Naive thymus-derived CD8-positive, alpha-beta T cell (primary cell): ENCODE measurements at regions not wholly inside any gene's neighbourhood (a gene's known extent, or its start where the extent isn't known, plus 50 kb on each side); places are given as distances from the start of the nearest gene placed in this dataset.

Source experiments
- ATAC-seq, 2 donors: fragments of 150-1000 bp; cut with Tn5 transposase in 1 of 2; sonication (Bioruptor Pico), chemical (Tn5 transposase) in 1 of 2; 1 replicate in 1 of 2; 2 replicates in 1 of 2; pipeline ENCODE4 v1.10.0; 2021; ENCODE audit warnings: mild to moderate bottlenecking in 2 of 2, moderate library complexity in 2 of 2
- POLR2A ChIA-PET: fragments of 350-600 bp; sonication (Branson Sonifier 250); formaldehyde crosslinking; loops from one replicate; lab custom pipeline; 2021; ENCODE audit warnings: antibody characterized with exemption; lab: Charles Lee
- DNase-seq, 10 donors: peaks; one replicate each; pipeline versions ENCODE4 v3.0.0 to v3.0.0-alpha.2; 2020 to 2022
- H3K27ac Mint-ChIP-seq, 10 donors: one replicate each; pipeline ENCODE4 v1.8.0; 2020 to 2022; ENCODE audit warnings: mild to moderate bottlenecking in 10 of 10, mixed read lengths in 10 of 10, moderate library complexity in 4 of 10, inconsistent platforms in 1 of 10
- H3K27me3 Mint-ChIP-seq, 5 donors: one replicate each; pipeline ENCODE4 v1.8.0; 2021 to 2022; ENCODE audit warnings: mixed read lengths in 5 of 5
- H3K36me3 Mint-ChIP-seq, 3 donors: one replicate each; pipeline ENCODE4 v1.8.0; 2020 to 2022; ENCODE audit warnings: mixed read lengths in 3 of 3, mild to moderate bottlenecking in 2 of 3, inconsistent platforms in 1 of 3
- H3K4me1 Mint-ChIP-seq, 4 donors: one replicate each; pipeline ENCODE4 v1.8.0; 2021 to 2022; ENCODE audit warnings: mixed read lengths in 4 of 4
- H3K4me3 Mint-ChIP-seq, 10 donors: one replicate each; pipeline ENCODE4 v1.8.0; 2020 to 2022; ENCODE audit warnings: mild to moderate bottlenecking in 10 of 10, mixed read lengths in 10 of 10, moderate library complexity in 6 of 10, inconsistent platforms in 1 of 10
- H3K9me3 Mint-ChIP-seq, 9 donors: one replicate each; pipeline ENCODE4 v1.8.0; 2020 to 2022; ENCODE audit warnings: mixed read lengths in 9 of 9, mild to moderate bottlenecking in 3 of 9, inconsistent platforms in 1 of 9, moderate library complexity in 1 of 9

DNA sequence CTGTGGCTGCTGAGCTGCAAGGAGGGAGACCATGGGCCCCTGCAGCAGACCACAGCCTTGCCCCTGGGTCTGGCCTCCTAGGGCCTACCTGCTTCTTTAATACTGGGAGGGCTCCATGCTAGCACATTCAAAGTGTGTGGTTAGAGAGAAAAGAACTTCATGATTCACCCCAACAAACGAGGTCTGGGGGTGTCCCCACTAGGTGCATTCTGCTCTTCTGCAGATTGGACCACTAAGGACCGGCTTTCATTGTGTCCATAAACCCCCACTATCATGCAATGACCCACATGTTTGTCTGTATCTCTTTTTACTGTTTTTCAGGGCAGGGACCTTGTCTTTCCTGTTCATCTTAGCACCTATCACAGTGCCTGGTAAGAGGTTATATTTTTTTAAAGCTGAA is 185.4 kb downstream of the OMA1 start:
- ATAC-seq (no peak), DNase-seq (peak in 1 of 10 donors; percentile 3)
- Mint-ChIP-seq H3K27ac (peak overlapping the region in 2 of 10 donors; percentile 2 to 78), H3K4me3 (no peak overlapping the region), H3K36me3 (peaks cover 4 to 9% (median 8%) of the 10 kb centered on the region in 3 donors), H3K27me3 (peaks cover 0 to 6% (median 1%) of the 10 kb centered on the region in 5 donors), H3K4me1 (peaks cover 0 to 4% (median 0%) of the 10 kb centered on the region in 4 donors), H3K9me3 (no peaks in the 10 kb centered on the region)
- POLR2A ChIA-PET: no interaction called here

DNA sequence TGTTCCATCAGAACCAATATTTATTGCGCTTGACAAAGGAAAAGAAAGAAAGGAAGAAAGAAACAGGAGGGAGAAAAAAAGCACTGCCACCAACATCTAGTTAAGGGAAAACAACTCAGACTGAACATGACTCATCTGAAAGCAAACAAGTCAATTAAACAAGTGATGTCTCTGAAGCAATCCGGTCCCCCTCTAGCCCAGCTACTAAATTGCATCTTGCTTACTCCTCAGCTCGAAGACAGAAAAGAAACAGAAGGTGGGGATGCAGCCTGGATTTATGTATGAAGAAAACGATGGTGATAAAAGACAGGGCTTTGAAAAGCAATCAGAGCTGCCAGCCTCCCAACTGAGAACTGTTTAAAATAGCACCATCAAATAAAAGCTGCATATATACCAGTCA is 188.2 kb downstream of the OMA1 start:
- Mint-ChIP-seq H3K4me3 (no peak overlapping the region), H3K27ac (no peak overlapping the region), H3K36me3 (peaks cover 5 to 6% (median 6%) of the 10 kb centered on the region in 3 donors), H3K9me3 (no peaks in the 10 kb centered on the region), H3K4me1 (peaks cover 0 to 4% (median 0%) of the 10 kb centered on the region in 4 donors), H3K27me3 (peaks cover 0 to 6% (median 0%) of the 10 kb centered on the region in 5 donors)
- POLR2A ChIA-PET: no interaction called here
- DNase-seq (no peak), ATAC-seq (no peak)

DNA sequence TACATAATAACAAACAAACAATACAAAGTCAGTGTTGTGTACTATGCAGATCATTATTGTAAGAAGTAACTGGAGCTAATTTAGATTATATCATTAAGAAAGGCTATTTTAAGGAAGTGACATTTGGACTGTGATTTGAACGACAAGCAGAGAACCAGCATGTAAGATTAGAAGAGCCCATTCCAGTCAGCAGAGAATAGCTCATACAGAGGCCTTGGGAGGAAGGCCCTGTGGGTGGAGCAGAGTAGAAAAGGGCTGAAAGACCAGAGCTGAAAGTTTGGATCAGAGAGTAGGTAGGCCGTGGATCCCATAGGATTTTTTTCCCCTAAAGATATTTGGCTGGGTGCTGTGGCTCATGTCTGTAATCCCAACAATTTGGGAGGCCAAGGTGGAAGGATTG is 190.1 kb downstream of the OMA1 start:
- ATAC-seq (no peak), DNase-seq (no peak)
- Mint-ChIP-seq H3K27me3 (peaks cover 0 to 9% (median 0%) of the 10 kb centered on the region in 5 donors), H3K27ac (no peak overlapping the region), H3K4me3 (no peak overlapping the region), H3K9me3 (peaks cover 0 to 7% (median 0%) of the 10 kb centered on the region in 9 donors), H3K36me3 (peaks cover 10 to 14% (median 10%) of the 10 kb centered on the region in 3 donors), H3K4me1 (peaks cover 0 to 3% (median 0%) of the 10 kb centered on the region in 4 donors)
- POLR2A ChIA-PET: no interaction called here

DNA sequence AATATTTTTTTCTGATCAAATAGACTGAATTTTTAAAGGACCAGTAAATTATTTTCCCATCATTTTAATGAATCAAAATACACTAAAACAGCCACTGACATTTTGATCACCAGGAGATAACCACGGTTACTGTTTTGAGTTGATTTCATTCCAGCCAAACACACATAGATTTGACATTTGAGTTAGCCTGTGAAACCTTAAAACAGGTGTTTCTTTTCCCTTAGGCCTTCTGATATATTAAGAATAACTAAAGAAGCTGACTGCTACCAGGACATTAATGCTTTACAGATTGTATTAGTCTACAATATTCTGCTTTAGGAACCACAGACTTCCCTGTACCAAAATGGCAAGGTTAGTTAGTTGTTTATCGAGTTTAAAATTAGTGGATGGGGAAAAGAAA is 193.4 kb downstream of the OMA1 start:
- H3K9me3 Mint-ChIP-seq: peaks cover 0 to 18% (median 6%) of the 10 kb centered on the region in 9 donors
- POLR2A ChIA-PET: no interaction called here
- peaks cover 0 to 11% (median 0%) of the 10 kb centered on the region in 5 donors for H3K27me3 Mint-ChIP-seq
- H3K4me3 Mint-ChIP-seq: no peak overlapping the region
- no peak for DNase-seq
- ATAC-seq: no peak
- no peaks in the 10 kb centered on the region for H3K4me1 Mint-ChIP-seq
- no peak overlapping the region for H3K27ac Mint-ChIP-seq
- H3K36me3 Mint-ChIP-seq: peaks cover 13 to 22% (median 21%) of the 10 kb centered on the region in 3 donors

DNA sequence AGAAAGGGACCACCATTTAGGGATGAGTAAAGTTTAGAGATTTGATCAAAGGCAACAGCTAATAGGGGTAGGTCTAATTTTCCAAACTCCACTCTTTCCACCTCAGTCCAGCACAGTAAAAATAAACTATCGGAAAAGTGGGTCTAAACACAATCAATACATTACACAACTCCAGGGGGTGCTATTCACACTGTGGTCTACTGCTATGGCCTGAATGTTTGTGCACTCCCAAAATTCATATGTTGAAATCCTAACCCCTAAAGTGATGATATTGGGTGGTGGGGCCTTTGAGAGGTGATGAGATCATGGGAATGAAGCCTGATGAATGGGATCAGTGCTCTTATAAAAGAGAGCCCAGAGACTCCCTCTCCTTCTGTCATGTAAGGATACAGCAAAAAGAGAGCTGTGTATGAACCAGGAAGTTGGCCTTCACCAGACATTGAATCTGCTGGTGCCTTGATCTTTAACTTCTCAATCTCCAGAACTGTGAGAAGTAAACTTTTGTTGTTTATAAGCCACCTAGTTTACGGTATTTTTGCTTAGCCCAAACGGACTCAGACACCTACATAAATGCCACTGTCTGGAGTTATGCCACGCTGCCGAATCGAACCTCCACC is 193.9 kb downstream of the OMA1 start:
- Mint-ChIP-seq H3K4me1 (no peaks in the 10 kb centered on the region), H3K27me3 (peaks cover 0 to 11% (median 0%) of the 10 kb centered on the region in 5 donors), H3K27ac (no peak overlapping the region), H3K36me3 (peaks cover 13 to 22% (median 21%) of the 10 kb centered on the region in 3 donors), H3K9me3 (peaks cover 0 to 18% (median 6%) of the 10 kb centered on the region in 9 donors), H3K4me3 (no peak overlapping the region)
- DNase-seq (no peak), ATAC-seq (no peak)
- POLR2A ChIA-PET: no interaction called here

DNA sequence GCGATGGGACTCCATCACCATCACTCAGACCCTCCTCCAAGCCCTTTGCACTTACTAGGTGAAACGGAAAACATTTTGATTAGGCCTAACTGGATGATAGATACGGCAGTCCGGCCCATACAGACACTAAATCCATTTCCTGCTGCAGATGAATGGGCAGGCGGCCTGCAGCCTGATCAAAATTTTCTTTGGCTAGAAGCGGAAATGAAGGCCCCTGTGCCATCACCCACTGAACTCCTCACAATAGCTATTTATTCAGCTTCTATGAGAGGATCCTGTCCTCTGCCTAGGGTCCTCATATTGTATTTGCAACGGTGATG is 200.5 kb downstream of the OMA1 start:
- Mint-ChIP-seq H3K4me1 (no peaks in the 10 kb centered on the region), H3K4me3 (no peak overlapping the region), H3K27ac (no peak overlapping the region), H3K9me3 (peaks cover 0 to 8% (median 3%) of the 10 kb centered on the region in 9 donors), H3K36me3 (peaks cover 0 to 9% (median 4%) of the 10 kb centered on the region in 3 donors), H3K27me3 (peaks cover 0 to 3% (median 1%) of the 10 kb centered on the region in 5 donors)
- no peak for DNase-seq
- POLR2A ChIA-PET: no interaction called here
- ATAC-seq: no peak

DNA sequence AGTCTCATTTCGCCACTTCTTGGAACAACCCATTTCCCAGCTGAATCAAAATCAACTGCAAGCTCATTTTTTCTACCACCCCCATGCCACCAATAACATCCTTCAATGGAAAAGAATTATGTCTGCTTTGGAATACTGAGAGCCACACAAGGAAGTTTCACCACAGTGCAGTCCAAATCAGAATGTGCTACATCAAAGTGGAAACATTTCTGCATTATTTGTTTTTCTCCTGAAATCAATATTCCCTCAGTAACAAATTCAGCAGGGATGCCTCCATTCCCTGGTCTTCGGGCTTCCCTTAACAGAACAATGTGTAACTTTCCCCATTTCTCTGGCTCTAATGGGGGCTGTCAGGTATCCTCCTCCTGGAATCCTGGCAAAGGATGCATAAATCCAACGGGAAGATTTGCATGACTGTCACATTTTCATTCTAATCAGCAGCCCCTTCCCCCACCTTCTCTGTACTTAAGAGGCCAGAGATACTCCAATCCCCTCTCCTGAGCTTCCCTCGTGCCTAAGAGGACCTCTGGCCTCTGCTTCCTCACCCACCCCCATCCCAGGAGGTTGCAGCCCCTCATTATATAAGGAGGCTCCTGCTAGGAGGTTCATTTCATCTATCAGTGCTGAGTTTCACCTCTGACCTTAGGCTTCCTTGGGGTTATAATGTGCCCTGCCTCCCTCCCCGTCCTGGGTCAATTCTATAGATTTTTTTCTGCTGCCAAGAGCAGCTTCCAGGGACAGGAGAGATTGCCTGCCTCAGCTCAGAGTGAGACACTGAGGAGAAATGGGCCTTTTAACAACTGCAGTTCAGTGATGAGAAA is 201.1 kb downstream of the OMA1 start:
- peaks cover 0 to 3% (median 1%) of the 10 kb centered on the region in 5 donors for H3K27me3 Mint-ChIP-seq
- POLR2A ChIA-PET: no interaction called here

DNA sequence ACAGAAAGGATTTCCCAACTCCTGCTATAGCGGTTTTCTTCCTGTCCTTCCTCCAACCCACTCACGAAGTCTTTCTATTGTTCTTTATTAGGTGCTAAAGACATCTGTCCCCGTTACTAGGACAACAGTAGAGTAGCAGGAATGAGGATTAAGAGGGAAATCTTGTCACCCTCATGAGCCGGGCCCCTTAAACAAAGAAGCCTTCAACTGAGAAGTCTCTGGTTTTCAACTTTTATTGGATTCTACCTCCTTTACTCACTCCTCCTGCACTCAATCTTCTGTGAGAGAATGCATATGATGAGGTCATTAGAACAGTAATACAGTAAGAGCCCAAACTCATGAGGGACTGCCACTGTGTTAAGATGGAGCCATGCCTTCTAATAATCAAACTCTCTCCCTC is 206.3 kb downstream of the OMA1 start:
- peaks cover 0 to 6% (median 3%) of the 10 kb centered on the region in 4 donors for H3K4me1 Mint-ChIP-seq
- no peak overlapping the region for H3K4me3 Mint-ChIP-seq
- POLR2A ChIA-PET: no interaction called here
- ATAC-seq (no peak), DNase-seq (no peak)
- H3K27me3 Mint-ChIP-seq: peaks cover 0 to 2% (median 0%) of the 10 kb centered on the region in 5 donors
- H3K27ac Mint-ChIP-seq: no peak overlapping the region
- no peaks in the 10 kb centered on the region for H3K9me3 Mint-ChIP-seq
- H3K36me3 Mint-ChIP-seq: peaks cover 0 to 5% (median under 1%) of the 10 kb centered on the region in 3 donors

More for the DNA sequence above, 201.1 kb downstream of the OMA1 start:
- Mint-ChIP-seq H3K4me1 (no peaks in the 10 kb centered on the region), H3K36me3 (peaks cover 0 to 5% (median 0%) of the 10 kb centered on the region in 3 donors), H3K9me3 (peaks cover 0 to 5% (median 2%) of the 10 kb centered on the region in 9 donors), H3K27ac (no peak overlapping the region), H3K4me3 (no peak overlapping the region)
- DNase-seq (no peak), ATAC-seq (no peak)

DNA sequence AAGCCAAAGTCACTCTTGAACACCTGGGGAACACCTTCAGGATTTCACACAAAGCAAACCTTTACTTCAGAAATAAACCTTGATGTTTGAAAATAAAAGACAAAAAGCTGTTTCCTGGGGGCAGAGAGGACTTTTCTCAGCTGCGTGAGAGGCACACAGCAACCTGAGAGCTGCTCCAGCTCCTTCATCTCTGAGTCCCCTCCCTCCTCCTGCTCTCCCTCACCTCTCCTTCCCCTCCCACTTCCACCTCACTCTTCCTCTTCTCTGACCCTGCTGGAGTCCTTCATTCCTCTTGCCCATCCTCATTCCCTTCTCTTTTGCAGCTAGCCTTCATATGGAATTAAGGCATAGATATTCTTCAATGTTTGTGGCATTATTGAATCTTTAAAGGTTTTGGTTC is 208.4 kb downstream of the OMA1 start:
- no peak for ATAC-seq
- Mint-ChIP-seq H3K27ac (peak overlapping the region in 3 of 10 donors; percentile 5 to 21 (median 16)), H3K9me3 (no peaks in the 10 kb centered on the region), H3K4me3 (no peak overlapping the region), H3K27me3 (peaks cover 0 to 3% (median 0%) of the 10 kb centered on the region in 5 donors), H3K36me3 (peaks cover 3 to 5% (median 3%) of the 10 kb centered on the region in 3 donors), H3K4me1 (peaks cover 0 to 7% (median 4%) of the 10 kb centered on the region in 4 donors)
- DNase-seq: no peak
- POLR2A ChIA-PET: no interaction called here

DNA sequence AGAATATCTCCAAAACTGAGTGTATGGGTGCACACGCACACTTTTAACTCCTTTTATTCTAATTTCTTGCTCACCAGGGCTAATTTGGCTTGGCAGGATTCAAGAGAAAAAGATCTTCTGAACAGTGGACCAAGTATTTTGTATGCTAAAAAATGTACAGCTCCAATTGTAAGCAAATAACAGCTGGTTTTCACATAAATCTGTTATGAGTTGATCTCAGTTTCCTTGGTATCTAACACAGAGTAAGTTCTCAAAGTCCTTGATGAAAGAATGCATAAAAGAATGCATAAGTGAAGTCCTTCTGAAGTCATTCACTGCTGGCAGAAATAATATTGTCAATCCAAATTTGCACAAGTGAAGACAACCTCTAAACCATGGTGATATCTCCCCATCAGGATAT is 213.0 kb downstream of the OMA1 start:
- Mint-ChIP-seq H3K27ac (no peak overlapping the region), H3K36me3 (peaks cover 3 to 8% (median 3%) of the 10 kb centered on the region in 3 donors), H3K4me1 (peaks cover 0 to 7% (median 4%) of the 10 kb centered on the region in 4 donors), H3K9me3 (no peaks in the 10 kb centered on the region), H3K4me3 (no peak overlapping the region), H3K27me3 (peaks cover 0 to 2% (median 0%) of the 10 kb centered on the region in 5 donors)
- POLR2A ChIA-PET: no interaction called here
- DNase-seq: no peak
- ATAC-seq: no peak

DNA sequence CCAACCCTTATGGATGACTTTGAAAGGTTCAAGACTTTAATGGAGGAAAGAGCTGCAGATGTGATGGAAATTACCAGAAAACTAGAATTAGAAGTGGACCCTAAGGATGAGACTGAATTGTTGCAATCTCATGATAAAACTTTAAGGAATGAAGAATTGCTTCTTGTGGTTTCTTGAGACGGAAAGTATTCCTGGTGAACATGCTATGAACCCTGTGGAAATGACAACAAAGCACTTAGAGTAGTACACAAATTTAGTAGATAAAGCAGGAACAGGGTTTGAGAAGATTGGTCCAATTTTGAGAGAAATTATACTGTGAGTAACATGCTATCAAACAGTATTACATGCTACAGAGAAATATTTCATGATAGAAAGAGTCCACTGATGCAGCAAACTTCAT is 215.4 kb downstream of the OMA1 start:
- POLR2A ChIA-PET: no interaction called here
- Mint-ChIP-seq H3K27me3 (peaks cover 0 to 2% (median 0%) of the 10 kb centered on the region in 5 donors), H3K36me3 (peaks cover 3 to 8% (median 3%) of the 10 kb centered on the region in 3 donors), H3K27ac (no peak overlapping the region), H3K4me1 (peaks cover 0 to 8% (median 4%) of the 10 kb centered on the region in 4 donors), H3K9me3 (no peaks in the 10 kb centered on the region), H3K4me3 (no peak overlapping the region)
- DNase-seq (no peak), ATAC-seq (no peak)

DNA sequence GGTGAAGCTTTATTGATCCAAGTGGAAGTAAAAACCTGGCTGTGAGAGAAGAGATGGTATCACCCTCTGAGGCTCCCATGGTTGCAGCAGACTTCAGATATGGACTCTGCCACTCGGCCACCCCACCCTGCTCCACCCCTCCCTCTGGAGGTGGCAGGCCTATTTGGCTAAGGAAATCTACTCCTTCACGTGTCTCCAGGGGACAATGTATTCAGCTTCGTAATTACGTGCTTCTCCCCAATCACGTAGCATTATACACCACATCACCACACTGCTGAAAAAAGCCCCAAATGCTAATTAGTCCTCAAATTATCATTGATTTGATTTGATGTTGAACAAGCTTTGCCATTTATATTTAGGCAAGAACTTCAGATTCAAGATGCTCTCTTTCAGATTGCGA is 220.7 kb downstream of the OMA1 start:
- DNase-seq: no peak
- Mint-ChIP-seq H3K9me3 (peaks cover 0 to 13% (median 0%) of the 10 kb centered on the region in 9 donors), H3K4me1 (peaks cover 9 to 28% (median 17%) of the 10 kb centered on the region in 4 donors), H3K27me3 (peaks cover 0 to 2% (median 0%) of the 10 kb centered on the region in 5 donors), H3K4me3 (no peak overlapping the region), H3K27ac (peak overlapping the region in 4 of 10 donors; percentile 13 to 83 (median 74)), H3K36me3 (peaks cover 3 to 8% (median 4%) of the 10 kb centered on the region in 3 donors)
- POLR2A ChIA-PET: no interaction called here
- ATAC-seq: no peak

DNA sequence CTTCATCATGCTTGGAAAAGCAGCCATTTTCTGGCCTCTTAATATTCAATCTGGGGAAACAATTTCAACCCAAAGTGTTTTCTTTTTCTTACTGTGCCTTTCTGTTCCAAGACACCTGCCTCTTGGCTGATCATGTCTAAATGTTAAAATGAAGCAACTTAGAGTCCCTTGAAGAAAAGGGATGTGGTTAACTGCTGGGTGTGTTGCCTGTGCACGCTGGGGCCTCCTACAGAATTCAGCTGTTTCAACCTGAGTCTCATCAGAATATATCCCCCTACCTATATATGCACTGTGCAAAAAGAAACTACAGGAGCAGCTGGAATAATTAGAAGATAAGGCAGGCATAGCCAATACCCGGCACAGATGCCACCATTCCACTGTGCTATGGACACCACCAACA is 222.0 kb downstream of the OMA1 start:
- peaks cover 0 to 13% (median 0%) of the 10 kb centered on the region in 9 donors for H3K9me3 Mint-ChIP-seq
- peak overlapping the region in 9 of 10 donors; percentile 6 to 66 (median 57) for H3K4me3 Mint-ChIP-seq
- ATAC-seq (peak; percentile 67 to 80), DNase-seq (peak in 4 of 10 donors; percentile 1 to 49 (median 39))
- H3K36me3 Mint-ChIP-seq: peaks cover 6 to 14% (median 8%) of the 10 kb centered on the region in 3 donors
- H3K27me3 Mint-ChIP-seq: peaks cover 0 to 6% (median 0%) of the 10 kb centered on the region in 5 donors
- H3K4me1 Mint-ChIP-seq: peaks cover 9 to 28% (median 17%) of the 10 kb centered on the region in 4 donors
- POLR2A ChIA-PET: no interaction called here
- peak overlapping the region; percentile 15 to 91 (median 73) for H3K27ac Mint-ChIP-seq
